Thoracic aorta (tissue), 2 donors: ENCODE measurements at regions not wholly inside any gene's neighbourhood (a gene's known extent, or its start where the extent isn't known, plus 50 kb on each side); places are given as distances from the start of the nearest gene placed in this dataset.
"Not testable (repeated sequence)": the region's sequence is repeated elsewhere in the genome, so short reads cannot be mapped to it uniquely, and the experiment has no call there.

Experiments used
- ATAC-seq: fragments of 150-250 bp; one replicate; pipeline ENCODE4 v1.8.0; 2017; ENCODE audit warnings: low read depth; ENCODE audit not compliant: insufficient number of reproducible peaks, low FRiP score
- DNase-seq: peaks from one replicate; pipeline ENCODE4 v3.0.0-alpha.2; 2020; ENCODE audit warnings: low spot score
- H3K27ac ChIP-seq, 2 donors: fragments of 200-600 bp; sonication (generic); 1 replicate in 1 of 2; 2 replicates in 1 of 2; pipeline ENCODE4 v1.5.1; 2016; ENCODE audit warnings: mild to moderate bottlenecking in 2 of 2, moderate library complexity in 2 of 2
- H3K27me3 ChIP-seq: fragments of 200-600 bp; sonication (generic); replicated peaks from 2 replicates; pipeline ENCODE4 v1.6.0; 2016; ENCODE audit warnings: mild to moderate bottlenecking; ENCODE audit not compliant: insufficient read depth
- H3K36me3 ChIP-seq: fragments of 200-600 bp; sonication (generic); one replicate; pipeline ENCODE4 v1.5.1; 2016
- H3K4me1 ChIP-seq, 2 donors: fragments of 200-600 bp; sonication (generic); 1 replicate in 1 of 2; 2 replicates in 1 of 2; pipeline versions ENCODE4 v1.5.1 to v1.6.0; 2016; ENCODE audit warnings: low read depth in 2 of 2, mild to moderate bottlenecking in 1 of 2; ENCODE audit not compliant: control insufficient read depth in 1 of 2
- H3K4me3 ChIP-seq: fragments of 200-600 bp; sonication (generic); 2 replicates; pipeline ENCODE4 v1.5.1; 2016; ENCODE audit warnings: mild to moderate bottlenecking
- H3K9me3 ChIP-seq: fragments of 200-600 bp; sonication (generic); 2 replicates; pipeline ENCODE4 v1.5.1; 2016
- CTCF ChIP-seq: fragments of 200-600 bp; sonication (generic); IDR thresholded peaks from one replicate; pipeline ENCODE4 v1.5.1; 2019; ENCODE audit warnings: antibody characterized with exemption

- Histone ChIP-seq H3K27ac (no peak overlapping the region), H3K9me3 (no peaks in the 10 kb centered on the region), H3K36me3 (no peaks in the 10 kb centered on the region), H3K4me3 (no peak overlapping the region), H3K27me3 (no peaks in the 10 kb centered on the region), H3K4me1 (peaks cover 0 to 4% of the 10 kb centered on the region in 2 donors)
- TF ChIP-seq CTCF: no peak
- DNase-seq (no peak), ATAC-seq (no peak)
Measured at GRCh38 chrX:42832764-42833549, 55.0 kb upstream of the PPP1R2C start.

GRCh38 chrX:42833550-42833940, 55.6 kb upstream of the PPP1R2C start:
- H3K4me1 ChIP-seq, H3K27me3 ChIP-seq, ATAC-seq, DNase-seq, H3K4me3 ChIP-seq, H3K36me3 ChIP-seq, H3K9me3 ChIP-seq, H3K27ac ChIP-seq: not testable (repeated sequence)

GRCh38 chrX:42837101-42837726, 59.3 kb upstream of the PPP1R2C start:
- DNase-seq (no peak), ATAC-seq (no peak)
- Histone ChIP-seq H3K9me3 (no peaks in the 10 kb centered on the region), H3K4me1 (peaks cover 0 to 4% of the 10 kb centered on the region in 2 donors), H3K27me3 (no peaks in the 10 kb centered on the region), H3K27ac (no peak overlapping the region), H3K4me3 (no peak overlapping the region), H3K36me3 (no peaks in the 10 kb centered on the region)
- TF ChIP-seq CTCF: no peak

- ATAC-seq: no peak
- no peak for DNase-seq
- no peak overlapping the region for H3K27ac ChIP-seq
- H3K27me3 ChIP-seq: no peaks in the 10 kb centered on the region
- no peaks in the 10 kb centered on the region for H3K9me3 ChIP-seq
- H3K36me3 ChIP-seq: no peaks in the 10 kb centered on the region
- H3K4me3 ChIP-seq: no peak overlapping the region
- TF ChIP-seq CTCF: no peak
- peaks cover 0 to 3% of the 10 kb centered on the region in 2 donors for H3K4me1 ChIP-seq
Measured at GRCh38 chrX:42837747-42838146, 59.8 kb upstream of the PPP1R2C start.

- DNase-seq (no peak), ATAC-seq (no peak)
- no peak for TF ChIP-seq CTCF
- H3K27ac ChIP-seq: no peak overlapping the region
- no peaks in the 10 kb centered on the region for H3K27me3 ChIP-seq
- H3K36me3 ChIP-seq: no peaks in the 10 kb centered on the region
- H3K9me3 ChIP-seq: no peaks in the 10 kb centered on the region
- H3K4me3 ChIP-seq: no peak overlapping the region
- H3K4me1 ChIP-seq: no peaks in the 10 kb centered on the region
Measured at GRCh38 chrX:42839632-42840031, 61.7 kb upstream of the PPP1R2C start.
